Muscle layer of duodenum (tissue), 2 donors: ENCODE measurements at regions not wholly inside any gene's neighbourhood (a gene's known extent, or its start where the extent isn't known, plus 50 kb on each side); places are given as distances from the start of the nearest gene placed in this dataset.

Experiments
- H3K27ac ChIP-seq: one replicate; pipeline ENCODE4 v1.7.0; 2013; ENCODE audit warnings: mild to moderate bottlenecking, low read length
- H3K27me3 ChIP-seq: one replicate; pipeline ENCODE4 v1.7.0; 2013; ENCODE audit warnings: low read depth, mild to moderate bottlenecking, control low read depth, low read length
- H3K36me3 ChIP-seq, 2 donors: one replicate each; pipeline ENCODE4 v1.7.0; 2013; ENCODE audit warnings: low read length in 2 of 2, control low read depth in 1 of 2, mild to moderate bottlenecking in 1 of 2; ENCODE audit not compliant: insufficient read depth in 2 of 2, control insufficient read depth in 1 of 2
- H3K4me1 ChIP-seq, 2 donors: one replicate each; pipeline ENCODE4 v1.7.0; 2013; ENCODE audit warnings: low read length in 2 of 2, mild to moderate bottlenecking in 2 of 2, control low read depth in 1 of 2, moderate library complexity in 1 of 2; ENCODE audit not compliant: insufficient read depth in 2 of 2, control insufficient read depth in 1 of 2
- H3K4me3 ChIP-seq, 2 donors: one replicate each; pipeline ENCODE4 v1.7.0; 2013; ENCODE audit warnings: low read length in 2 of 2, low read depth in 1 of 2, mild to moderate bottlenecking in 1 of 2
- H3K9me3 ChIP-seq, 2 donors: one replicate each; pipeline ENCODE4 v1.7.0; 2013; ENCODE audit warnings: low read length in 2 of 2, control low read depth in 1 of 2, mild to moderate bottlenecking in 1 of 2; ENCODE audit not compliant: control insufficient read depth in 1 of 2
- donor health status: healthy.

GRCh38 chr4:4675051-4675581 is 133.3 kb upstream of the STX18 start:
- Histone ChIP-seq H3K9me3 (no peaks in the 10 kb centered on the region), H3K27me3 (no peaks in the 10 kb centered on the region), H3K4me3 (no peak overlapping the region), H3K36me3 (no peaks in the 10 kb centered on the region), H3K4me1 (peaks cover 0 to 5% of the 10 kb centered on the region in 2 donors), H3K27ac (no peak overlapping the region)

GRCh38 chr4:4673070-4673469 is 131.2 kb upstream of the STX18 start:
- Histone ChIP-seq H3K27me3 (no peaks in the 10 kb centered on the region), H3K9me3 (no peaks in the 10 kb centered on the region), H3K36me3 (no peaks in the 10 kb centered on the region), H3K4me1 (peaks cover 0 to 5% of the 10 kb centered on the region in 2 donors), H3K27ac (no peak overlapping the region), H3K4me3 (no peak overlapping the region)

- Histone ChIP-seq H3K4me3 (no peak overlapping the region), H3K27me3 (no peaks in the 10 kb centered on the region), H3K9me3 (no peaks in the 10 kb centered on the region), H3K4me1 (peaks cover 0 to under 1% of the 10 kb centered on the region in 2 donors), H3K36me3 (no peaks in the 10 kb centered on the region), H3K27ac (no peak overlapping the region)
Measured at GRCh38 chr4:4672402-4672801, 130.6 kb upstream of the STX18 start.

GRCh38 chr4:4671774-4672349 is 130.0 kb upstream of the STX18 start:
- Histone ChIP-seq H3K36me3 (no peaks in the 10 kb centered on the region), H3K27me3 (no peaks in the 10 kb centered on the region), H3K27ac (no peak overlapping the region), H3K4me1 (no peaks in the 10 kb centered on the region), H3K9me3 (no peaks in the 10 kb centered on the region), H3K4me3 (no peak overlapping the region)

- no peak overlapping the region for H3K27ac ChIP-seq
- no peak overlapping the region for H3K4me3 ChIP-seq
- H3K36me3 ChIP-seq = no peaks in the 10 kb centered on the region
- no peaks in the 10 kb centered on the region for H3K4me1 ChIP-seq
- H3K27me3 ChIP-seq = no peaks in the 10 kb centered on the region
- no peaks in the 10 kb centered on the region for H3K9me3 ChIP-seq
Measured at GRCh38 chr4:4670869-4671268, 129.0 kb upstream of the STX18 start.

- Histone ChIP-seq H3K9me3 (no peaks in the 10 kb centered on the region), H3K27ac (no peak overlapping the region), H3K4me1 (no peaks in the 10 kb centered on the region), H3K4me3 (no peak overlapping the region), H3K36me3 (no peaks in the 10 kb centered on the region), H3K27me3 (no peaks in the 10 kb centered on the region)
Measured at GRCh38 chr4:4668355-4669210, 126.7 kb upstream of the STX18 start.

GRCh38 chr4:4667622-4668081 is 125.8 kb upstream of the STX18 start:
- no peaks in the 10 kb centered on the region for H3K27me3 ChIP-seq
- no peak overlapping the region for H3K4me3 ChIP-seq
- no peaks in the 10 kb centered on the region for H3K36me3 ChIP-seq
- no peaks in the 10 kb centered on the region for H3K4me1 ChIP-seq
- H3K27ac ChIP-seq = no peak overlapping the region
- H3K9me3 ChIP-seq = no peaks in the 10 kb centered on the region

- Histone ChIP-seq H3K36me3 (no peaks in the 10 kb centered on the region), H3K4me3 (no peak overlapping the region), H3K27me3 (no peaks in the 10 kb centered on the region), H3K27ac (no peak overlapping the region), H3K9me3 (no peaks in the 10 kb centered on the region), H3K4me1 (no peaks in the 10 kb centered on the region)
Measured at GRCh38 chr4:4666693-4667621, 125.1 kb upstream of the STX18 start.

GRCh38 chr4:4666187-4666586 is 124.3 kb upstream of the STX18 start:
- H3K4me1 ChIP-seq = no peaks in the 10 kb centered on the region
- no peaks in the 10 kb centered on the region for H3K27me3 ChIP-seq
- H3K27ac ChIP-seq = no peak overlapping the region
- H3K9me3 ChIP-seq = no peaks in the 10 kb centered on the region
- H3K4me3 ChIP-seq = no peak overlapping the region
- no peaks in the 10 kb centered on the region for H3K36me3 ChIP-seq

- Histone ChIP-seq H3K36me3 (no peaks in the 10 kb centered on the region), H3K27me3 (no peaks in the 10 kb centered on the region), H3K4me3 (no peak overlapping the region), H3K4me1 (no peaks in the 10 kb centered on the region), H3K9me3 (no peaks in the 10 kb centered on the region), H3K27ac (no peak overlapping the region)
Measured at GRCh38 chr4:4664234-4664633, 122.4 kb upstream of the STX18 start.

GRCh38 chr4:4663028-4663427 is 121.2 kb upstream of the STX18 start:
- Histone ChIP-seq H3K9me3 (peaks cover 0 to under 1% of the 10 kb centered on the region in 2 donors), H3K27me3 (no peaks in the 10 kb centered on the region), H3K27ac (no peak overlapping the region), H3K4me1 (no peaks in the 10 kb centered on the region), H3K36me3 (no peaks in the 10 kb centered on the region), H3K4me3 (no peak overlapping the region)
